GM19455 (cell line): ENCODE measurements at regions not wholly inside any gene's neighbourhood (a gene's known extent, or its start where the extent isn't known, plus 50 kb on each side); places are given as distances from the start of the nearest gene placed in this dataset.
"Not testable (repeated sequence)": the region's sequence is repeated elsewhere in the genome, so short reads cannot be mapped to it uniquely, and the experiment has no call there.

Experiments used
- ATAC-seq: cut with Tn5 transposase; IDR thresholded peaks from one replicate; pipeline ENCODE4 v1.9.1; 2021; ENCODE audit not compliant: unreplicated experiment

GRCh38 chrX:3962511-3963311 lies 249.3 kb upstream of the PRKX start:
- no peak for ATAC-seq

GRCh38 chrX:3960952-3961351 lies 247.5 kb upstream of the PRKX start:
- ATAC-seq, result no peak

DNA sequence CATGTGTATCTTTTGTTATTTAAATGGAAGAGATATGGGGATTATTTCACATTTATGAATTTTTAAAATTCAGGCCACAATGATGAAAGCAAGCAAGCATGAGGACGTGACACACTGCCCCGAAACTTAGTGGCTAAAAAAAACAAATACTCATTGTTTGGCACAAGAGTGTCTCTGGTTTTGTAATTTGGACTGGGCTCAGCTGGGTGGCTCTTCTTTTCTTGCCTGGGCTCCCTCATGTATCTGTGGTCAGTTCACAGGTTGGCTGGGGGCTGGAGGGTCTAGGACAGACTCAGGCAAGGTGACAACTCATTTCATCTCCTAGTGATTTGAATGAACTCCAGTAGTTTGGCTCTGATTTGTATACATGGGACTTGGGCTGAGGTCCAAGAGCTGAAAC lies 238.4 kb upstream of the PRKX start:
- no peak for ATAC-seq

DNA sequence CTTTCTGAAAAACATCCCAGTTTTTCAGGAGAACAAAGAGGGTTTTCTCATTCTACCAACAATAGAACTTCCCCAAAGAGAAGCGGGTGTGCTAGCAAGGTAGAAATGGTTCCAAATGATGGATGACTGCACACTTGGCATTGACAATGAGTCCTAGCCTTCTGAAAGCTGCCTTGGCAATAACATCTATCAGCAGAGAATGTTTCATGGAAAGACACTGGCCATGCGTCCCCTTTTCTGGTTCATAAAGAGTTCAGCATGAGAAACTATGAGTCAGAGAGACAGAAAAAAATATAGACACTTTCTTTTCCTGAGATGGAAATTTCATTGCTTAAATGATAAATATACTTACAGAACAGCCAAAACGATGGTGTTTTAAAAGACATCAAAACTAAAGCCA lies 236.9 kb upstream of the PRKX start:
- ATAC-seq, result no peak

- no peak for ATAC-seq
These were observed 230.5 kb upstream of the PRKX start for GRCh38 chrX:3943965-3944364.

GRCh38 chrX:3940000-3940610 lies 226.7 kb upstream of the PRKX start:
- no peak for ATAC-seq

DNA sequence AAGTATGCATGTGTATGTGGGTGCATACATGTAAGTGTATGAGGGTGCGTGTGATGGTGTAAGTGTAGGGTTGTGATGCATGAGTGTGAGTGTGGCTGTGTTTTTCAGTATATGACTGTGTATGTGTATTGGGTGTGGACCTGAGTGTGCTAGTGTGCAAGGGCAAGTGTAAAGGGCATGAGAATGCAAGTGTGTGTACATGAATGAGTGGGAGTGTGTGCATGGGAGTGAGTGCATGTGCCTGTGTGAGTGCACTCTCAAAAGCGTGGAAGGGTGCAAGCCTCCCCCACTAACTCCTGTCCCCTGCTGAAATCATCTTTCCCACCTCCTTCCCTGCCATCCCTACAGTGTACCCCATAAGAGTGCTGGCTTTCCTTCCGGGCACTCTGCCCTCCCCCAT lies 225.1 kb upstream of the PRKX start:
- no peak for ATAC-seq

- ATAC-seq, result not testable (repeated sequence)
These were observed 221.7 kb upstream of the PRKX start for GRCh38 chrX:3935196-3935595.

DNA sequence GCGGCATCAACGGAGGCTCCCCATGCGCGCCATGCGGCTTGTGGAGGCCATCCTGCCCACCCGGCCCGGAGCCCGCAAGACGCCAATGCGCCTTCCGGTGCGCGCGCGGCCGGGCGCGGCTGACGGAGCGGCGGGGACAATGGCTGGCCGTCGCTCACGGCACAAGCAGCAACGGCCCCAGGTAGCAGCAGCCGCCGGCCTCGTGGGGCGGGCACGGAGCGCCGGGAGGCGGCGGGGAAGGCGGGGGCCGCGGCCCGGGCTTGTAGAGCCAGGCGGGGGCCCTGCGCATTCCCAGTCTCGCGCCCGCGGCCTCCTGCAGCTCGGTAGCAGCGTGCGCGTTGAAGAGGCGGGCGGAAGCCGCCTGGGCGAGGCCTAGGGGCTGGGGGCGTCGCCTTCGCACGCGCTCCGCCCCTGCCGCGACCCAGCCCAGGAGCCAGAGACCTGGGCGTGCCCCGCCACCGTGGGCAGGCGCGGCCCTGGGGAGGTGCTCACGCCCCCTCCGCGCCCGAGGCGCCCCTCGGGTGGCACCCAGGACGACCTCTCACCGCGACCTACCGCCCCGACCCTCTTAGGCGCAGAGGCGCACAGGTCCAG lies 207.1 kb upstream of the PRKX start:
- ATAC-seq, result peak; percentile 97

- peak; percentile 59 for ATAC-seq
These were observed 206.4 kb upstream of the PRKX start for GRCh38 chrX:3919668-3920423.

GRCh38 chrX:3914813-3915212 lies 201.4 kb upstream of the PRKX start:
- ATAC-seq, result not testable (repeated sequence)

GRCh38 chrX:3914059-3914458 lies 200.6 kb upstream of the PRKX start:
- ATAC-seq, result not testable (repeated sequence)

GRCh38 chrX:3911012-3911411 lies 197.6 kb upstream of the PRKX start:
- not testable (repeated sequence) for ATAC-seq

DNA sequence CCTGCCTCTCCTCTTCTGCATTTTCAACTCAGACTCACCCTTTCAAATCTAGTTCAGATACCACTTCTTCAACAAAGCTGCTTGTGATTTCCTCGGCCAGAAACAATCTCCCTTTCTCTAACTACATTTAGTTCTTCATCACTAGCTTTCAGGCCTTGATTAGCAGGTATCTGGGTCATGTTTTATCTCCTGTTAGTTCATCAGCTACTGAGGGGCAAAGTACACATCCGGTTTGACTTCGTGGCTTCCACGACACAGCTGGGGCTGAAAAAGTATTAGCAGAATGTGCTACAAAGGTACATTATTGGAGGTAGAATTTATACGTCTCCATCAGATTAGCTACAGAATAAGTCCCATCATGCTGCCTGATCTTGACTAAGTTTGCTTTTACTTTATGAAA lies 197.2 kb upstream of the PRKX start:
- ATAC-seq, result not testable (repeated sequence)

DNA sequence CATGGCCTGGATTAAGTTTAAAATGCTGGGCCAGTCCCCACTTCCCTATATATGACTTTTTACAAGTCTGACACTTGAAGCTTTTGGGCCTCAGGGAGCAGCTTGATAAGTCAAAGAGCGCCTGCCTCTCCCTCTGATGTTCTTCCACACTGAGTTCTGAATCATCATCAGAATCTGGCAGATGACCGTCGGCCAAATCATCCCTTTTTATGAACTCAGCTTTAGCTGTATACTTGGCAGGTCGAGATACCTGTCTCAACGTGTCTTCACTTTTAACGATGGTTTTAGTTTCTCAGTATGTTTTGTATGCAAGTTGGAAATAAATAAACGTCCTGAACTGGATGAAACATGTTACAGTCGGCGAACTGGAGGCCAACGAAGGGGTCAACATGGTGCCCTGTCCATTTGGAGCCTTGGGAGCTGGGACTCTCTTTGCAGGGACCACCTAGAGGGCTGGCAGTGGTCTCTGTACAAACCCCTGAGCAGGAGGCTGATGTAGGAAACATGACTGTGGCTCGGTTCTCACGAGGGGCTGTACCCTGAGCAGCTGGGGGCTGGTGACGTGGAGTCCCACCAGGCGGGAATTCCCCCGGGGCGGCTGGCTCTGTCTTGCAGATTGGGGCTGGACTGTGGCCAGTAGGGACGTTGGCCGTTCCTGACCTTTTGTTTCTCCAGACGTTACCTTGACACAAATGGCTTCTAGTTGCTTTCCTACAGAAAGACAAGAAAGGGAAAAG lies 192.2 kb upstream of the PRKX start:
- ATAC-seq, result not testable (repeated sequence)

- ATAC-seq, result not testable (repeated sequence)
These were observed 188.8 kb upstream of the PRKX start for GRCh38 chrX:3902222-3902621.

DNA sequence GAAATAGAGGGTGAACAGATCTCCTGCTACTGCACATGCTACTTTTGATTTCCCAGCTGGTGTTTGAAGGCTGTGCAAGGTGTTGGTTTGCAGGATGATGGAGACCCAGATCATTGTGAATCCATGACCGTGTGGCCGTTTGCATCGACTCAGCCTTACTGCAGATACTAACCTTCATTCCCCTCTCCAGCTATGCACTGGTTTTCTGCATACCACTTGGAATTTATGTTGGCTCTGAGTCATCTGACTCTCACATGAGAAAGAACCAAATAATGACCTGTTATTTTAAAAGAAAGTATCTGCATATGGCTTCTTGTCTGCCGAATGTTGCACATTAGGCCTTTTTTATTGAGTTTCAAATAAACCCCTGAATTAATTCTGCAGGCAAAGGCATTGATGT lies 183.3 kb upstream of the PRKX start:
- ATAC-seq, result not testable (repeated sequence)

GRCh38 chrX:3882553-3882920 lies 169.1 kb upstream of the PRKX start:
- ATAC-seq, result not testable (repeated sequence)

DNA sequence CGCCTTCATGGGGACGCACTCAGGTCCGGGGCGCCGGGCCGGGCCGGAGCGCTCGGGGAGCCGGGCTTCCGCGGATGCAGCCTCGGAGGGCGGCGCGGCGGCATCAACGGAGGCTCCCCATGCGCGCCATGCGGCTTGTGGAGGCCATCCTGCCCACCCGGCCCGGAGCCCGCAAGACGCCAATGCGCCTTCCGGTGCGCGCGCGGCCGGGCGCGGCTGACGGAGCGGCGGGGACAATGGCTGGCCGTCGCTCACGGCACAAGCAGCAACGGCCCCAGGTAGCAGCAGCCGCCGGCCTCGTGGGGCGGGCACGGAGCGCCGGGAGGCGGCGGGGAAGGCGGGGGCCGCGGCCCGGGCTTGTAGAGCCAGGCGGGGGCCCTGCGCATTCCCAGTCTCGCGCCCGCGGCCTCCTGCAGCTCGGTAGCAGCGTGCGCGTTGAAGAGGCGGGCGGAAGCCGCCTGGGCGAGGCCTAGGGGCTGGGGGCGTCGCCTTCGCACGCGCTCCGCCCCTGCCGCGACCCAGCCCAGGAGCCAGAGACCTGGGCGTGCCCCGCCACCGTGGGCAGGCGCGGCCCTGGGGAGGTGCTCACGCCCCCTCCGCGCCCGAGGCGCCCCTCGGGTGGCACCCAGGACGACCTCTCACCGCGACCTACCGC lies 168.6 kb upstream of the PRKX start:
- ATAC-seq, result peak; percentile 97

DNA sequence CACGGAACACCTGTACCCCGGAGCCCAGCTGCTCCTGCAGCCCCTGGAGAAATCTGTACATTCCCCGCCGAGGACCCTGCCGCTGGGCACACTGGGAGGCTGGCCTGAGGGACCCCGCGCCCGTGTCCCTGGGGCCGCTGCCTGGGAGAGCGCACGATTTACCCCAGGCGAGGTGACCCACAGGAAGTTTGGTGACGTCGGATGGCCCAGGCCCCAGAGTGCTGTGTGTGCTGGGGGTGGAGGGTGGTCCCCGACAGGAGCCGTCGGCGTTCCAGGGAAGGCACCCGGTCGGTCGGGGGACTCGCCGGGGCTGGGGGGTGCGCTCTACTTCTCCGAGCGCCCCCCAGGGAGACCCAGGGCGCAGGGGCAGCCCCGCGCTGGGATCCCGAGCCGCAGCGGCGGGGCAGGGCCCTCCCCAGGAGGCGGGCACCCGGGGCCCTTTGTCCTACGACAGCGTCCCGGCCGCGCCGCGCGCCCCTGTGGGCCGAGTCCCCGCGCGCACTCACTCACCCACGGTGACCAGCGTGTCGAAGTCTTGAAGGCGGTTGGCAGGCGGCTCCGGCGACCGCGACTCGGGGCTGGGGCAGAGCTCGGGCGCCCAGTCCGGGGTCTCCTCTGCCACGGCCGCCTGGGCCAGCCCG lies 167.9 kb upstream of the PRKX start:
- peak; percentile 40 for ATAC-seq
